SH-SY5Y (cell line): ENCODE measurements at regions not wholly inside any gene's neighbourhood (a gene's known extent, or its start where the extent isn't known, plus 50 kb on each side); places are given as distances from the start of the nearest gene placed in this dataset.

ENCODE experiments used
- GATA2 ChIP-seq: IDR thresholded peaks from 2 replicates; pipeline ENCODE4 v1.6.1; 2011; ENCODE audit warnings: mild to moderate bottlenecking, low read depth, low read length
- GATA3 ChIP-seq: IDR thresholded peaks from 2 replicates; pipeline ENCODE4 v1.6.1; 2011; ENCODE audit warnings: low read depth, mild to moderate bottlenecking, low read length, moderate library complexity

DNA sequence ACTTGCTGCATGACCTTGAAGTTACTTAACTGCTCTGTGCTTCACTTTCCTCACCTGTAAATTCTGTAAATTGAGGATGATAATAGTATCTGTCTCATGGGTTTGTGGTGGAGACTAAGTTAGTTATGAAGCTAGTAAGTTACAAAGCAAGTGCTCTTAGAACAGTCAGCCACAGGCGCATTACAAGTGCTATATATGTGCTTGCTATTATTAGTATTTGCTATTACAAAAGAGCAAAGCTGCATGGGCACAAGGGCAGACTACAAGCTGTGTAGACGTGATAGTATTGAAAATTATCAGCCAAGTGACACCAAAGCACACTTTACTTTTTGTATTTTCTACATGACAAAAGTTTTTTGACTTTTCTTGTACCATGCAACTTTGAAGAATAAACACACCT lies 150.9 kb upstream of the CTTNBP2NL start:
- TF ChIP-seq GATA2 (no peak), GATA3 (no peak)
